Glomerular visceral epithelial cell (primary cell): ENCODE measurements at regions not wholly inside any gene's neighbourhood (a gene's known extent, or its start where the extent isn't known, plus 50 kb on each side); places are given as distances from the start of the nearest gene placed in this dataset.
"Not testable (repeated sequence)": the region's sequence is repeated elsewhere in the genome, so short reads cannot be mapped to it uniquely, and the experiment has no call there.

Experiments used
- DNase-seq: peaks from one replicate; pipeline ENCODE4 v3.0.0-alpha.2; 2016; ENCODE audit errors: extremely low spot score

- DNase-seq = no peak
Measured at GRCh38 chr11:92122561-92122960, 102.1 kb upstream of the FAT3 start.

GRCh38 chr11:92111287-92111686, 113.3 kb upstream of the FAT3 start:
- DNase-seq = no peak

GRCh38 chr11:92109466-92109865, 115.2 kb upstream of the FAT3 start:
- no peak for DNase-seq

GRCh38 chr11:92107331-92107730, 117.3 kb upstream of the FAT3 start:
- DNase-seq = no peak

GRCh38 chr11:92104349-92104748, 120.3 kb upstream of the FAT3 start:
- DNase-seq = no peak

- no peak for DNase-seq
Measured at GRCh38 chr11:92101920-92102319, 122.7 kb upstream of the FAT3 start.

- DNase-seq = no peak
Measured at GRCh38 chr11:92099183-92099582, 125.4 kb upstream of the FAT3 start.

GRCh38 chr11:92098172-92098571, 126.4 kb upstream of the FAT3 start:
- no peak for DNase-seq

- DNase-seq = no peak
Measured at GRCh38 chr11:92087725-92088537, 136.7 kb upstream of the FAT3 start.

- DNase-seq = no peak
Measured at GRCh38 chr11:92083123-92083522, 141.5 kb upstream of the FAT3 start.

- no peak for DNase-seq
Measured at GRCh38 chr11:92082652-92083051, 142.0 kb upstream of the FAT3 start.

- not testable (repeated sequence) for DNase-seq
Measured at GRCh38 chr11:92074498-92074897, 150.1 kb upstream of the FAT3 start.

- DNase-seq = no peak
Measured at GRCh38 chr11:92071660-92072059, 153.0 kb upstream of the FAT3 start.

GRCh38 chr11:92070026-92070889, 154.4 kb upstream of the FAT3 start:
- no peak for DNase-seq

- DNase-seq = no peak
Measured at GRCh38 chr11:92067016-92067415, 157.6 kb upstream of the FAT3 start.

- DNase-seq = no peak
Measured at GRCh38 chr11:92061456-92062062, 163.1 kb upstream of the FAT3 start.

GRCh38 chr11:92057849-92058442, 166.7 kb upstream of the FAT3 start:
- no peak for DNase-seq

- no peak for DNase-seq
Measured at GRCh38 chr11:92053216-92053615, 171.4 kb upstream of the FAT3 start.

- no peak for DNase-seq
Measured at GRCh38 chr11:92050305-92050704, 174.3 kb upstream of the FAT3 start.

- peak; percentile 35 for DNase-seq
Measured at GRCh38 chr11:92048415-92048814, 176.2 kb upstream of the FAT3 start.

- no peak for DNase-seq
Measured at GRCh38 chr11:92046103-92046502, 178.5 kb upstream of the FAT3 start.

GRCh38 chr11:92045301-92045700, 179.3 kb upstream of the FAT3 start:
- no peak for DNase-seq
